HepG2 (cell line): ENCODE measurements at regions not wholly inside any gene's neighbourhood (a gene's known extent, or its start where the extent isn't known, plus 50 kb on each side); places are given as distances from the start of the nearest gene placed in this dataset.

Experiments
- ATAC-seq: fragments of 200-7000 bp; cut with Tn5 transposase; 3 replicates; pipeline ENCODE4 v1.9.1; 2020; ENCODE audit warnings: mild to moderate bottlenecking, moderate library complexity
- BruUV-seq: library from RNA; stranded (reverse); fragments of 400-500 nt; replicated peaks from 2 replicates; lab custom pipeline; 2021; lab: Mats Ljungman, UMichigan
- CTCF ChIA-PET: fragments of 300-600 bp; formaldehyde crosslinking; extraction: SDS; loops from one replicate; lab custom pipeline; 2021; ENCODE audit warnings: low total read pairs, inconsistent platforms, low intra/inter-chr PET ratio; lab: Yijun Ruan, JAX
- POLR2A ChIA-PET: fragments of 350-600 bp; sonication (Branson Sonifier 250); formaldehyde crosslinking; loops from one replicate; lab custom pipeline; 2020; ENCODE audit warnings: antibody characterized with exemption, inconsistent platforms; lab: Yijun Ruan, JAX
- DNase-seq: peaks from one replicate; pipeline ENCODE4 v3.0.0-alpha.2; 2015; ENCODE audit warnings: low spot score
- FAIRE-seq: peaks from 3 replicates; lab custom pipeline; 2011; peaks lifted over from hg19 to GRCh38; lab: Jason Lieb, UNC
- H2AFZ ChIP-seq: one replicate; pipeline ENCODE4 v1.6.1; 2011; ENCODE audit warnings: low read length, inconsistent platforms
- H3K27ac ChIP-seq: fragments of 300-600 bp; 3 replicates; pipeline ENCODE4 v1.8.0; 2011; ENCODE audit warnings: mixed run types, mild to moderate bottlenecking, mixed read lengths, low read length, inconsistent platforms; ENCODE audit not compliant: insufficient read depth; ENCODE audit errors: extremely low read length
- H3K27me3 ChIP-seq, 2 experiments: fragments of 200-600 bp in 1 of 2; 2 replicates in 1 of 2; 3 replicates in 1 of 2; pipeline versions ENCODE4 v1.6.0 to v1.8.0; 2011; ENCODE audit warnings: low read length in 2 of 2, mild to moderate bottlenecking in 2 of 2, moderate library complexity in 2 of 2, inconsistent platforms in 1 of 2; ENCODE audit not compliant: insufficient read depth in 2 of 2, control insufficient read depth in 1 of 2
- H3K36me3 ChIP-seq, 2 experiments: fragments of 200-600 bp in 1 of 2; replicated peaks in 1 of 2; 2 replicates in 1 of 2; 3 replicates in 1 of 2; pipeline versions ENCODE4 v1.5.1 to v1.8.0; 2011; ENCODE audit warnings: low read length in 2 of 2, inconsistent platforms in 1 of 2; ENCODE audit not compliant: insufficient read depth in 2 of 2, control insufficient read depth in 1 of 2
- H3K4me1 ChIP-seq: 2 replicates; pipeline ENCODE4 v1.5.1; 2012; ENCODE audit warnings: low read length, inconsistent platforms; ENCODE audit not compliant: insufficient read depth
- H3K4me2 ChIP-seq: 2 replicates; pipeline ENCODE4 v1.6.0; 2011; ENCODE audit warnings: low read depth, low read length, inconsistent platforms
- H3K4me3 ChIP-seq, 3 experiments: fragments of 200-600 bp in 1 of 3; sonication (generic), shearing (Covaris generic) in 1 of 3; replicated peaks in 1 of 3; 2 replicates each; pipeline ENCODE4 v1.5.1; 2011 to 2016; ENCODE audit warnings: low read length in 3 of 3, inconsistent platforms in 2 of 3, low read depth in 2 of 3, mild to moderate bottlenecking in 2 of 3, control low read depth in 1 of 3, mixed read lengths in 1 of 3; ENCODE audit not compliant: insufficient read depth in 1 of 3
- H3K79me2 ChIP-seq: one replicate; pipeline ENCODE4 v1.6.1; 2011; ENCODE audit warnings: low read length, inconsistent platforms; ENCODE audit not compliant: insufficient read depth
- H3K9ac ChIP-seq: 2 replicates; pipeline ENCODE4 v1.6.0; 2011; ENCODE audit warnings: mild to moderate bottlenecking, low read depth, low read length, inconsistent platforms; ENCODE audit not compliant: insufficient read depth
- H3K9me3 ChIP-seq: 2 replicates; pipeline ENCODE4 v1.5.1; 2012; ENCODE audit warnings: mild to moderate bottlenecking, low read length
- H4K20me1 ChIP-seq: 2 replicates; pipeline ENCODE4 v1.6.0; 2011; ENCODE audit warnings: inconsistent platforms, mild to moderate bottlenecking, low read length, moderate library complexity; ENCODE audit not compliant: insufficient read depth
- ARID4A ChIP-seq: sonication (generic); formaldehyde crosslinking; IDR thresholded peaks from 2 replicates; pipeline ENCODE4 v1.5.0; 2020; ENCODE audit warnings: mild to moderate bottlenecking, missing genetic modification reagents, borderline replicate concordance
- CBX1 ChIP-seq: IDR thresholded peaks from one replicate; pipeline ENCODE4 v1.6.1; 2016; ENCODE audit warnings: antibody characterized with exemption, low read depth
- FOXO1 ChIP-seq: sonication (generic); formaldehyde crosslinking; IDR thresholded peaks from 2 replicates; pipeline ENCODE4 v1.4.0; 2020; ENCODE audit warnings: missing genetic modification reagents
- JUND ChIP-seq: sonication (generic); formaldehyde crosslinking; IDR thresholded peaks from 2 replicates; pipeline ENCODE4 v1.8.0; 2022; ENCODE audit warnings: mild to moderate bottlenecking, missing genetic modification reagents
- MAF1 ChIP-seq: sonication (generic); formaldehyde crosslinking; IDR thresholded peaks from 2 replicates; pipeline ENCODE4 v1.5.0; 2020; ENCODE audit warnings: missing genetic modification reagents, borderline replicate concordance
- MEIS2 ChIP-seq: sonication (generic); formaldehyde crosslinking; IDR thresholded peaks from 2 replicates; pipeline ENCODE4 v1.9.0; 2021; ENCODE audit warnings: mild to moderate bottlenecking, missing genetic modification reagents
- RORA ChIP-seq: sonication (generic); formaldehyde crosslinking; IDR thresholded peaks from 2 replicates; pipeline ENCODE4 v1.5.0; 2020; ENCODE audit warnings: mild to moderate bottlenecking, missing genetic modification reagents, moderate library complexity
- SALL2 ChIP-seq: sonication (generic); formaldehyde crosslinking; IDR thresholded peaks from 2 replicates; pipeline ENCODE4 v1.8.1; 2023; ENCODE audit warnings: mild to moderate bottlenecking, missing genetic modification reagents, inconsistent platforms
- SNAPC2 ChIP-seq: sonication (generic); formaldehyde crosslinking; IDR thresholded peaks from 2 replicates; pipeline ENCODE4 v1.8.1; 2022; ENCODE audit warnings: mild to moderate bottlenecking, missing genetic modification reagents
- TOPORS ChIP-seq: sonication (generic); formaldehyde crosslinking; IDR thresholded peaks from 2 replicates; pipeline ENCODE4 v1.8.0; 2023; ENCODE audit warnings: mild to moderate bottlenecking, missing genetic modification reagents
- ZBTB4 ChIP-seq: sonication (generic); formaldehyde crosslinking; IDR thresholded peaks from 2 replicates; pipeline ENCODE4 v1.4.0; 2020; ENCODE audit warnings: missing genetic modification reagents, mild to moderate bottlenecking, borderline replicate concordance
- ZNF12 ChIP-seq: sonication (generic); formaldehyde crosslinking; IDR thresholded peaks from 2 replicates; pipeline ENCODE4 v1.5.0; 2020; ENCODE audit warnings: missing genetic modification reagents
- ZNF251 ChIP-seq: sonication (generic); formaldehyde crosslinking; IDR thresholded peaks from 2 replicates; pipeline ENCODE4 v1.9.0; 2021; ENCODE audit warnings: mild to moderate bottlenecking, missing genetic modification reagents
- ZNF547 ChIP-seq: sonication (generic); formaldehyde crosslinking; IDR thresholded peaks from 2 replicates; pipeline ENCODE4 v1.5.1; 2020; ENCODE audit warnings: mild to moderate bottlenecking, missing genetic modification reagents
- ZNF552 ChIP-seq: sonication (generic); formaldehyde crosslinking; IDR thresholded peaks from 2 replicates; pipeline ENCODE4 v1.9.0; 2022; ENCODE audit warnings: missing genetic modification reagents, mild to moderate bottlenecking, borderline replicate concordance
- ZNF777 ChIP-seq: sonication (generic); formaldehyde crosslinking; IDR thresholded peaks from 2 replicates; pipeline ENCODE4 v1.4.0; 2020; ENCODE audit warnings: missing genetic modification reagents
- WGBS: methylation state at CpG from one replicate; pipeline ENCODE4 v1.1.6; 2017; ENCODE audit warnings: low lambda C conversion rate; 5-methylcytosine and 5-hydroxymethylcytosine counted together
- in situ Hi-C: cut with HindIII; loops from 2 replicates; pipeline ENCODE4 v1.10.0; 2017; ENCODE audit warnings: low pct_unique_long_range_greater_than_20kb; ENCODE audit not compliant: extremely low pct_ligation_motif_present
- intact Hi-C: fragments of 100-400 bp; cut with micrococcal nuclease; formaldehyde crosslinking; loops from one replicate; pipeline ENCODE4 v1.10.0; 2022; ENCODE audit not compliant: unreplicated experiment

DNA sequence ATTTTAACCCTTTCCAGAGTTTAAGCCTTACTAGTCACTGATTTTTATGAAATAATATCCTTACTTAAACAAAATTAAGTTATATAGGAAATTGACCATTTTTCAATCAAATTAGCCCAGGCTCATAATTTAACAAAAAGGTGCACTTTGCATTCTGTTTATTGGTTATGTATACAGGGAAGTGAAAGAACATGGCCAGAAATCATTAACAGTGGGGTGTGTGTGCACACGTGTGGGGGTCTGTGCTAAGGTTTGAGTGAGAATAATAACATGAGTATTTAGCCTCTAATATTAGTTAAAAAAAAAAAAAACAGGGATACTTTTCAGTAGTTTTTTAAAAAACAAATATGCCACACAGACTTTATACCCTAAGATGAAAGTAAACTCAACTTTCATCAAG is 510.5 kb upstream of the PFKP start:
- ATAC-seq (no peak), DNase-seq (no peak), FAIRE-seq (no peak)
- Histone ChIP-seq H3K4me3 (no peak overlapping the region), H3K79me2 (no peaks in the 10 kb centered on the region), H3K4me2 (no peak overlapping the region), H3K9me3 (no peaks in the 10 kb centered on the region), H3K36me3 (no peaks in the 10 kb centered on the region), H2AFZ (no peak overlapping the region), H3K4me1 (no peaks in the 10 kb centered on the region), H3K27ac (no peak overlapping the region), H3K27me3 (no peaks in the 10 kb centered on the region), H4K20me1 (no peaks in the 10 kb centered on the region), H3K9ac (no peak overlapping the region)
- no TSS peak for BruUV-seq
- TF ChIP-seq ZNF777 (no peak), JUND (CRISPR knock-in tag) (no peak), MAF1 (no peak), ZNF12 (no peak), SNAPC2 (no peak), FOXO1 (no peak), ZBTB4 (CRISPR knock-in tag) (no peak), ZNF251 (CRISPR knock-in tag) (no peak), TOPORS (CRISPR knock-in tag) (no peak), MEIS2 (no peak), ZNF552 (CRISPR knock-in tag) (no peak), ARID4A (CRISPR knock-in tag) (no peak), RORA (CRISPR knock-in tag) (no peak), CBX1 (no peak), ZNF547 (CRISPR knock-in tag) (no peak), SALL2 (no peak)
- intact Hi-C loops: no loop called here
- 3% methylated on average over 1 of the region's 1 CpG for WGBS
- ChIA-PET CTCF (no interaction called here), POLR2A (no interaction called here)
- in situ Hi-C loops: no loop called here
